Stimulated activated naive B cell treated with anti-CD40 and anti-IgM and Interleukin-4, amounts not matched to agents 10 μg/mL and 1 μg/mL and 100 μg/mL, for 72 hours (primary cell): ENCODE measurements at regions not wholly inside any gene's neighbourhood (a gene's known extent, or its start where the extent isn't known, plus 50 kb on each side); places are given as distances from the start of the nearest gene placed in this dataset.

Source experiments
- ATAC-seq, 2 donors: fragments of 150-1000 bp; cut with Tn5 transposase; replicated peaks; 2 replicates each; pipeline ENCODE4 v1.10.0; 2021; ENCODE audit warnings: moderate library complexity in 1 of 2
- DNase-seq: peaks from one replicate; pipeline ENCODE4 v3.0.0; 2021
- H3K27ac Mint-ChIP-seq: one replicate; pipeline ENCODE4 v1.8.0; 2022; ENCODE audit warnings: mild to moderate bottlenecking, mixed read lengths
- H3K27me3 Mint-ChIP-seq, 2 donors: one replicate each; pipeline ENCODE4 v1.8.0; 2022; ENCODE audit warnings: mixed read lengths in 2 of 2
- H3K36me3 Mint-ChIP-seq, 2 donors: one replicate each; pipeline ENCODE4 v1.8.0; 2022; ENCODE audit warnings: mixed read lengths in 2 of 2, mild to moderate bottlenecking in 1 of 2
- H3K4me1 Mint-ChIP-seq, 2 donors: one replicate each; pipeline ENCODE4 v1.8.0; 2022; ENCODE audit warnings: mixed read lengths in 2 of 2, mild to moderate bottlenecking in 1 of 2
- H3K4me3 Mint-ChIP-seq, 2 donors: one replicate each; pipeline ENCODE4 v1.8.0; 2022; ENCODE audit warnings: mild to moderate bottlenecking in 2 of 2, mixed read lengths in 2 of 2, moderate library complexity in 1 of 2
- H3K9me3 Mint-ChIP-seq, 2 donors: one replicate each; pipeline ENCODE4 v1.8.0; 2022; ENCODE audit warnings: mixed read lengths in 2 of 2, mild to moderate bottlenecking in 1 of 2

GRCh38 chr2:234682492-234683228, 185.8 kb upstream of the ARL4C start:
- ATAC-seq (no peak), DNase-seq (no peak)
- no peaks in the 10 kb centered on the region for H3K36me3 Mint-ChIP-seq
- H3K27me3 Mint-ChIP-seq, result no peaks in the 10 kb centered on the region
- H3K4me1 Mint-ChIP-seq, result peaks cover 4 to 5% of the 10 kb centered on the region in 2 donors
- H3K9me3 Mint-ChIP-seq, result peaks cover 4 to 7% of the 10 kb centered on the region in 2 donors
- H3K4me3 Mint-ChIP-seq, result no peak overlapping the region
- H3K27ac Mint-ChIP-seq, result no peak overlapping the region

GRCh38 chr2:234680688-234681619, 184.1 kb upstream of the ARL4C start:
- Mint-ChIP-seq H3K27ac (no peak overlapping the region), H3K4me3 (no peak overlapping the region), H3K4me1 (peaks cover 4 to 6% of the 10 kb centered on the region in 2 donors), H3K36me3 (no peaks in the 10 kb centered on the region), H3K27me3 (no peaks in the 10 kb centered on the region), H3K9me3 (peaks cover 4 to 7% of the 10 kb centered on the region in 2 donors)
- DNase-seq, result no peak
- ATAC-seq, result no peak

- Mint-ChIP-seq H3K36me3 (no peaks in the 10 kb centered on the region), H3K4me1 (peaks cover 4 to 6% of the 10 kb centered on the region in 2 donors), H3K27me3 (no peaks in the 10 kb centered on the region), H3K27ac (no peak overlapping the region), H3K4me3 (no peak overlapping the region), H3K9me3 (peaks cover 4 to 7% of the 10 kb centered on the region in 2 donors)
- ATAC-seq, result no peak
- DNase-seq, result no peak
Measured at GRCh38 chr2:234679741-234680687, 183.1 kb upstream of the ARL4C start.

GRCh38 chr2:234679301-234679740, 182.4 kb upstream of the ARL4C start:
- H3K27ac Mint-ChIP-seq, result no peak overlapping the region
- no peak overlapping the region for H3K4me3 Mint-ChIP-seq
- ATAC-seq (no peak), DNase-seq (no peak)
- peaks cover 6 to 7% of the 10 kb centered on the region in 2 donors for H3K9me3 Mint-ChIP-seq
- peaks cover 6 to 7% of the 10 kb centered on the region in 2 donors for H3K4me1 Mint-ChIP-seq
- H3K27me3 Mint-ChIP-seq, result no peaks in the 10 kb centered on the region
- H3K36me3 Mint-ChIP-seq, result no peaks in the 10 kb centered on the region

- Mint-ChIP-seq H3K27ac (no peak overlapping the region), H3K27me3 (no peaks in the 10 kb centered on the region), H3K4me3 (no peak overlapping the region), H3K4me1 (peaks cover 6 to 7% of the 10 kb centered on the region in 2 donors), H3K36me3 (no peaks in the 10 kb centered on the region), H3K9me3 (peaks cover 6 to 7% of the 10 kb centered on the region in 2 donors)
- no peak for ATAC-seq
- no peak for DNase-seq
Measured at GRCh38 chr2:234678711-234679110, 181.8 kb upstream of the ARL4C start.

GRCh38 chr2:234677758-234678538, 181.1 kb upstream of the ARL4C start:
- peaks cover 6 to 7% of the 10 kb centered on the region in 2 donors for H3K4me1 Mint-ChIP-seq
- ATAC-seq, result peak; percentile 41 to 53

GRCh38 chr2:234676783-234677450, 180.0 kb upstream of the ARL4C start:
- peaks cover 6 to 7% of the 10 kb centered on the region in 2 donors for H3K4me1 Mint-ChIP-seq
- H3K27ac Mint-ChIP-seq, result no peak overlapping the region
- no peaks in the 10 kb centered on the region for H3K27me3 Mint-ChIP-seq
- ATAC-seq, result no peak
- no peak for DNase-seq
- H3K9me3 Mint-ChIP-seq, result peaks cover 0 to 2% of the 10 kb centered on the region in 2 donors
- H3K36me3 Mint-ChIP-seq, result no peaks in the 10 kb centered on the region
- H3K4me3 Mint-ChIP-seq, result no peak overlapping the region

More at GRCh38 chr2:234677758-234678538, 181.1 kb upstream of the ARL4C start:
- H3K4me3 Mint-ChIP-seq, result no peak overlapping the region
- DNase-seq, result no peak
- H3K9me3 Mint-ChIP-seq, result peaks cover 5% of the 10 kb centered on the region in 2 donors
- H3K27ac Mint-ChIP-seq, result no peak overlapping the region
- H3K27me3 Mint-ChIP-seq, result no peaks in the 10 kb centered on the region
- H3K36me3 Mint-ChIP-seq, result no peaks in the 10 kb centered on the region

GRCh38 chr2:234676109-234676782, 179.4 kb upstream of the ARL4C start:
- no peak overlapping the region for H3K4me3 Mint-ChIP-seq
- H3K9me3 Mint-ChIP-seq, result peaks cover 0 to 2% of the 10 kb centered on the region in 2 donors
- no peak for ATAC-seq
- DNase-seq, result no peak
- H3K27me3 Mint-ChIP-seq, result no peaks in the 10 kb centered on the region
- H3K36me3 Mint-ChIP-seq, result no peaks in the 10 kb centered on the region
- H3K4me1 Mint-ChIP-seq, result peaks cover 6 to 7% of the 10 kb centered on the region in 2 donors
- no peak overlapping the region for H3K27ac Mint-ChIP-seq

GRCh38 chr2:234674781-234675201, 177.9 kb upstream of the ARL4C start:
- peaks cover 0 to 2% of the 10 kb centered on the region in 2 donors for H3K9me3 Mint-ChIP-seq
- no peak overlapping the region for H3K27ac Mint-ChIP-seq
- no peak overlapping the region for H3K4me3 Mint-ChIP-seq
- peak in 1 of 2 donors; percentile 22 for ATAC-seq
- H3K4me1 Mint-ChIP-seq, result peaks cover 6 to 7% of the 10 kb centered on the region in 2 donors
- no peaks in the 10 kb centered on the region for H3K27me3 Mint-ChIP-seq
- H3K36me3 Mint-ChIP-seq, result no peaks in the 10 kb centered on the region
- DNase-seq, result no peak

GRCh38 chr2:234673961-234674759, 177.3 kb upstream of the ARL4C start:
- Mint-ChIP-seq H3K4me3 (no peak overlapping the region), H3K9me3 (peaks cover 0 to 2% of the 10 kb centered on the region in 2 donors), H3K36me3 (no peaks in the 10 kb centered on the region), H3K27me3 (no peaks in the 10 kb centered on the region), H3K4me1 (peaks cover 6 to 7% of the 10 kb centered on the region in 2 donors), H3K27ac (no peak overlapping the region)
- no peak for ATAC-seq
- DNase-seq, result no peak

- Mint-ChIP-seq H3K4me3 (no peak overlapping the region), H3K4me1 (peaks cover 6 to 7% of the 10 kb centered on the region in 2 donors), H3K36me3 (no peaks in the 10 kb centered on the region), H3K9me3 (peaks cover 0 to 2% of the 10 kb centered on the region in 2 donors), H3K27ac (no peak overlapping the region), H3K27me3 (no peaks in the 10 kb centered on the region)
- ATAC-seq (no peak), DNase-seq (no peak)
Measured at GRCh38 chr2:234673501-234673900, 176.6 kb upstream of the ARL4C start.
